NCI-H146 (cell line): ENCODE measurements at regions not wholly inside any gene's neighbourhood (a gene's known extent, or its start where the extent isn't known, plus 50 kb on each side); places are given as distances from the start of the nearest gene placed in this dataset.
A peak's percentile ranks its signal among the peaks of the same experiment; 100 is the strongest.

Source experiments
- DNase-seq: peaks from one replicate; lab custom pipeline; 2025; lab: John Stamatoyannopoulos, UW

- DNase-seq, result no peak
These were observed 128.1 kb upstream of the E2F8 start for GRCh38 chr11:19368726-19369375.

GRCh38 chr11:19366992-19367709 lies 126.4 kb upstream of the E2F8 start:
- DNase-seq, result no peak

GRCh38 chr11:19365743-19366410 lies 125.1 kb upstream of the E2F8 start:
- no peak for DNase-seq

GRCh38 chr11:19359221-19360000 lies 118.7 kb upstream of the E2F8 start:
- no peak for DNase-seq

- DNase-seq, result no peak
These were observed 117.2 kb upstream of the E2F8 start for GRCh38 chr11:19357943-19358342.

GRCh38 chr11:19355601-19356000 lies 114.9 kb upstream of the E2F8 start:
- DNase-seq, result no peak

- DNase-seq, result no peak
These were observed 112.6 kb upstream of the E2F8 start for GRCh38 chr11:19353287-19353850.

GRCh38 chr11:19352771-19353160 lies 112.0 kb upstream of the E2F8 start:
- no peak for DNase-seq

GRCh38 chr11:19352072-19352770 lies 111.5 kb upstream of the E2F8 start:
- no peak for DNase-seq

- no peak for DNase-seq
These were observed 110.7 kb upstream of the E2F8 start for GRCh38 chr11:19351426-19351825.

GRCh38 chr11:19350160-19350559 lies 109.4 kb upstream of the E2F8 start:
- no peak for DNase-seq

- no peak for DNase-seq
These were observed 108.7 kb upstream of the E2F8 start for GRCh38 chr11:19349340-19350025.

GRCh38 chr11:19347911-19348310 lies 107.2 kb upstream of the E2F8 start:
- no peak for DNase-seq

- DNase-seq, result peak; percentile 31
These were observed 105.3 kb upstream of the E2F8 start for GRCh38 chr11:19345848-19346681.

GRCh38 chr11:19345519-19345847 lies 104.7 kb upstream of the E2F8 start:
- peak; percentile 48 for DNase-seq

- DNase-seq, result peak; percentile 60
These were observed 104.1 kb upstream of the E2F8 start for GRCh38 chr11:19344661-19345518.

GRCh38 chr11:19342036-19342435 lies 101.3 kb upstream of the E2F8 start:
- DNase-seq, result no peak

GRCh38 chr11:19338375-19338774 lies 97.6 kb upstream of the E2F8 start:
- no peak for DNase-seq

GRCh38 chr11:19337779-19338178 lies 97.0 kb upstream of the E2F8 start:
- DNase-seq, result no peak
